ENCODE measurements at regions not wholly inside any gene's neighbourhood (a gene's known extent, or its start where the extent isn't known, plus 50 kb on each side); places are given as distances from the start of the nearest gene placed in this dataset.
"Not testable (repeated sequence)": the region's sequence is repeated elsewhere in the genome, so short reads cannot be mapped to it uniquely, and the experiment has no call there.

- no peak overlapping the region for H3K4me3 ChIP-seq (ENCODE audit: low read depth, low read length)
- no peak for DNase-seq (ENCODE audit: low read depth)
- TF ChIP-seq CTCF (conservative IDR thresholded peaks at IDR 0.05; ENCODE audit: low read depth, low read length): no peak
These were observed 56.9 kb upstream of the SHB start for GRCh38 chr9:38125889-38126288.

- H3K4me3 ChIP-seq (ENCODE audit: low read depth, low read length); DNase-seq (ENCODE audit: low read depth): not testable (repeated sequence)
These were observed 54.3 kb upstream of the SHB start for GRCh38 chr9:38123359-38123758.

- DNase-seq (ENCODE audit: low read depth): no peak
- H3K4me3 ChIP-seq (ENCODE audit: low read depth, low read length): no peak overlapping the region
- TF ChIP-seq CTCF (conservative IDR thresholded peaks at IDR 0.05; ENCODE audit: low read depth, low read length): no peak
These were observed 51.9 kb upstream of the SHB start for GRCh38 chr9:38120961-38121360.

GRCh38 chr9:38119560-38120236 is 50.7 kb upstream of the SHB start:
- H3K4me3 ChIP-seq (ENCODE audit: low read depth, low read length): no peak overlapping the region
- DNase-seq (ENCODE audit: low read depth): no peak
- no peak for TF ChIP-seq CTCF (conservative IDR thresholded peaks at IDR 0.05; ENCODE audit: low read depth, low read length)

- no peak for TF ChIP-seq CTCF (conservative IDR thresholded peaks at IDR 0.05; ENCODE audit: low read depth, low read length)
- H3K4me3 ChIP-seq (ENCODE audit: low read depth, low read length): no peak overlapping the region
- no peak for DNase-seq (ENCODE audit: low read depth)
These were observed 49.9 kb upstream of the SHB start for GRCh38 chr9:38118862-38119438.

Data from epithelial cell of proximal tubule (primary cell).